Glutamatergic neuron (in vitro differentiated cells): ENCODE measurements at regions not wholly inside any gene's neighbourhood (a gene's known extent, or its start where the extent isn't known, plus 50 kb on each side); places are given as distances from the start of the nearest gene placed in this dataset.

Experiments
- DNase-seq: peaks from one replicate; pipeline ENCODE4 v3.0.0; 2022
- H3K27ac Mint-ChIP-seq: one replicate; pipeline ENCODE4 v1.8.0; 2020; ENCODE audit warnings: mild to moderate bottlenecking, mixed read lengths, inconsistent platforms; ENCODE audit not compliant: unreplicated experiment
- H3K27me3 Mint-ChIP-seq: one replicate; pipeline ENCODE4 v1.8.0; 2020; ENCODE audit warnings: mild to moderate bottlenecking, moderate library complexity, mixed read lengths, inconsistent platforms; ENCODE audit not compliant: unreplicated experiment
- H3K36me3 Mint-ChIP-seq: one replicate; pipeline ENCODE4 v1.8.0; 2020; ENCODE audit warnings: mild to moderate bottlenecking, mixed read lengths, inconsistent platforms; ENCODE audit not compliant: unreplicated experiment
- H3K4me1 Mint-ChIP-seq: one replicate; pipeline ENCODE4 v1.8.0; 2020; ENCODE audit warnings: mild to moderate bottlenecking, low read depth, mixed read lengths, inconsistent platforms; ENCODE audit not compliant: unreplicated experiment
- H3K4me3 Mint-ChIP-seq: one replicate; pipeline ENCODE4 v1.8.0; 2020; ENCODE audit warnings: mild to moderate bottlenecking, mixed read lengths, inconsistent platforms; ENCODE audit not compliant: unreplicated experiment
- H3K9me3 Mint-ChIP-seq: one replicate; pipeline ENCODE4 v1.8.0; 2020; ENCODE audit warnings: mild to moderate bottlenecking, moderate library complexity, mixed read lengths, inconsistent platforms; ENCODE audit not compliant: unreplicated experiment
- TF ChIP-seq, protein P1 (sequence below): fragments of 200-600 bp; sonication (generic); IDR thresholded peaks from one replicate; pipeline ENCODE4 v1.5.0; 2021; ENCODE audit not compliant: partially characterized antibody, unreplicated experiment

DNA sequence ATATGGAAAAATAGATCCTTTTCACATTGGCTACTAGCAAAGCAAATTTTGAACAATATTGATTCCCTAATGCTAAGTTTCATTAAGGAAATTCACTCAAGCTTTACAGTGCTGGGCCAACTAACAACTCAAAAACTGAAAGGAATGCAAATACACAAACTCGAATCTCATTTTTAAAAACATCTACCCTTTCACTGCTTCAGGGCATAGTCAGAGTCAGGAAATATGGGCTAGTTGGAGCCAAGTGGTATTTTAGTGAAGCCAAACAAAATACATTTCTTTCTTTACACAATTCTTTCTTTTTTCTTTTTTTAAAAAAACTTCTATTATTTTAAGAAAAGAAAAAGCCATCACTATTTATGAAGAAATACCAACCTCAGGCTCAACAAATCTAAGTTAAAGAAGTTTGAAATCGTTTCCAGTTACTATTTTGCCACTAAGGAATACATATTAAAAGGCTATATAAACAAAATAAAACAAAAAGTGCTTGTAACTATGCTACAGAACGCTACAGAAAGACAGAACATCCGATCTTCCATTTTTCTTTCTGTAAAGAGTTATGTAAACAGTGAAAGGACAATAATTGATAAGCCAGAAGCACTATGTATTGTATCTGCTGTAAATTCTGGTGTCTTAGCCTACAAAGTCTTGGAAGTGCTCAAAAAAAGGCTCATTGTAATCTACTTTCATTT is 113.6 kb upstream of the STK17B start:
- no peaks in the 10 kb centered on the region for H3K4me1 Mint-ChIP-seq
- no peak overlapping the region for H3K27ac Mint-ChIP-seq
- H3K4me3 Mint-ChIP-seq, result no peak overlapping the region
- peaks cover 4% of the 10 kb centered on the region for H3K9me3 Mint-ChIP-seq
- TF ChIP-seq, protein P1, sequence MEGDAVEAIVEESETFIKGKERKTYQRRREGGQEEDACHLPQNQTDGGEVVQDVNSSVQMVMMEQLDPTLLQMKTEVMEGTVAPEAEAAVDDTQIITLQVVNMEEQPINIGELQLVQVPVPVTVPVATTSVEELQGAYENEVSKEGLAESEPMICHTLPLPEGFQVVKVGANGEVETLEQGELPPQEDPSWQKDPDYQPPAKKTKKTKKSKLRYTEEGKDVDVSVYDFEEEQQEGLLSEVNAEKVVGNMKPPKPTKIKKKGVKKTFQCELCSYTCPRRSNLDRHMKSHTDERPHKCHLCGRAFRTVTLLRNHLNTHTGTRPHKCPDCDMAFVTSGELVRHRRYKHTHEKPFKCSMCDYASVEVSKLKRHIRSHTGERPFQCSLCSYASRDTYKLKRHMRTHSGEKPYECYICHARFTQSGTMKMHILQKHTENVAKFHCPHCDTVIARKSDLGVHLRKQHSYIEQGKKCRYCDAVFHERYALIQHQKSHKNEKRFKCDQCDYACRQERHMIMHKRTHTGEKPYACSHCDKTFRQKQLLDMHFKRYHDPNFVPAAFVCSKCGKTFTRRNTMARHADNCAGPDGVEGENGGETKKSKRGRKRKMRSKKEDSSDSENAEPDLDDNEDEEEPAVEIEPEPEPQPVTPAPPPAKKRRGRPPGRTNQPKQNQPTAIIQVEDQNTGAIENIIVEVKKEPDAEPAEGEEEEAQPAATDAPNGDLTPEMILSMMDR, result no peak
- no peaks in the 10 kb centered on the region for H3K36me3 Mint-ChIP-seq
- no peak for DNase-seq
- H3K27me3 Mint-ChIP-seq, result no peaks in the 10 kb centered on the region

DNA sequence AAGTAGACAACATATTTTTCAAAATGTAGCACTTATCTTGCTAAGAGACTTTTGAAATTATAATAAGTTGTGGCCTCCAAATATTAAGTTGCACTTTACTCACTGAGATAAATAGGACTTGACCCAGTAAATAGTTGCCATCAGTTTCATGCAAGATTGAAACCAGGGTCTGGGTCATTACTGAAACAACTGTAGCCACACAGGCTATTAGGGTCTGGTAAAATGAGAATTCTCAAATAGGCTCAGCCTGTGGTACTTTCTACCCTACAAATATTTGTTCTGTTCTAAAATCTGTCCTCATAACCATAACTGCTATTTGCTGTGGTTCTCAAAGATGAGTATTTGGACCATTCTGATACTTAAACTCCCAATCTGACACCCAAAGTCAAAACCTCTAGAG is 115.4 kb upstream of the STK17B start:
- H3K4me1 Mint-ChIP-seq, result no peaks in the 10 kb centered on the region
- no peaks in the 10 kb centered on the region for H3K27me3 Mint-ChIP-seq
- no peaks in the 10 kb centered on the region for H3K36me3 Mint-ChIP-seq
- no peak overlapping the region for H3K4me3 Mint-ChIP-seq
- no peak for DNase-seq
- TF ChIP-seq, protein P1, result no peak
- no peak overlapping the region for H3K27ac Mint-ChIP-seq
- peaks cover 4% of the 10 kb centered on the region for H3K9me3 Mint-ChIP-seq

DNA sequence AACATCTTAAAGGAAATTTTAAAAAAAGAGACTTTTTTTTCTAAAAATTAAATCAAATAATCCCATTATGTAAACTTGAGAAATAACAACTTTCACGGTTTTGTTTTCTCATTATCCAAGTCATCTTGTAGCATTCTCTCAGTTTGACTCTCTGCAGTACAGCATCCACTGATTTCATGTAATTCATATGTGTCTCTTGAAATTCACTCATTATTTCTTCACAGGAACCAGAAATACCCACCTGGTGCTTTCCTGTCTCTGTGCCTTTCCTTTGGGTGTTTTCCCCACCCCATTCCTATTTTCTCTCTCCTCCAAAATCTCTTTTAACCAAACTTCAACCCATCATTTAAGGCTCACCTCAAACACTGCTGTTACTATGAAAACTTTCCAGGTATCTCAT is 116.1 kb upstream of the STK17B start:
- Mint-ChIP-seq H3K9me3 (peaks cover 3% of the 10 kb centered on the region), H3K36me3 (no peaks in the 10 kb centered on the region), H3K4me3 (no peak overlapping the region), H3K27ac (no peak overlapping the region), H3K27me3 (no peaks in the 10 kb centered on the region), H3K4me1 (no peaks in the 10 kb centered on the region)
- DNase-seq, result no peak
- TF ChIP-seq, protein P1, result no peak

DNA sequence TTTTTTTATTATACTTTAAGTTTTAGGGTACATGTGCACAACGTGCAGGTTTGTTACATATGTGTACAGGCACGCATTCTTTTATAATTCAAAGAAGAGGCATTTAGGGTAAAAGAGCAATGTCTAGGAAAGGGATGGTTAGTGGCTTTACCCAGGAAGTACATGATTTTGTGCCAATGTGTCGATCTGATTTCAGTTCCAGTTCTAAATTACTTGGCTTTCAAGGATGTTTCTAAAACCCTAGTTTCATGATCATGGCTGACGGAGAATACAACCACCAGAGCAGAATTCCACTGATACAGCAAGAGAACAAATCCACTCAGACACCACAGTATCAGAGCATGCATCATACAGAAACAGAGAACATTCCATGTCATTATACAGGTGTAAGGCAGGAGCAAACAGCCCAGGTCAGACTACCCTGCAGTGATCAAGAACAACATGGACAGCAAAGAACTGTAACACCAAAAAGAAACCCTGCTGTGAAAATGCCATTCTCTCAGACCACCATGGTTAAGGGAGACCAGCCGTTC is 116.7 kb upstream of the STK17B start:
- Mint-ChIP-seq H3K4me3 (no peak overlapping the region), H3K9me3 (peaks cover 2% of the 10 kb centered on the region), H3K4me1 (no peaks in the 10 kb centered on the region), H3K36me3 (no peaks in the 10 kb centered on the region), H3K27ac (no peak overlapping the region), H3K27me3 (no peaks in the 10 kb centered on the region)
- TF ChIP-seq, protein P1, result no peak
- DNase-seq, result no peak

DNA sequence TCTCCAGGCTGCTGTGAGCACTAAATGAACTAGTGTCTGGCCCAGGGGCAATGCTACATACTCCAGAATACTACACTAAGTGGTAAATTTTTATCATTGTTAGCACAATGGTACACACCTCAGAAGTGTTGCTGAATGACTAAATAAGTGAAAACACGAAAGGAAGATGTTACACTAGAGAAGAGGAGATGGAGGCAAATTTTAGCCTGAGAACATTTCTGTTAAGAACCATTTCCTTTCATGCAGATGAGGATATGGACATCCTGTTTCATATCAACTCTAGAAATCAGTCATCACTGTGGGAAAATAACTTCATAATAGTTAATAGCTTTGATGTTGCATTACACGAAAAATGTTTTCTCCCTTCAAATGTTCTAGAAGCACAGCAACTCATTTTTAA is 117.6 kb upstream of the STK17B start:
- DNase-seq, result no peak
- Mint-ChIP-seq H3K27ac (no peak overlapping the region), H3K27me3 (no peaks in the 10 kb centered on the region), H3K36me3 (no peaks in the 10 kb centered on the region), H3K4me3 (no peak overlapping the region), H3K9me3 (peaks cover under 1% of the 10 kb centered on the region), H3K4me1 (no peaks in the 10 kb centered on the region)
- TF ChIP-seq, protein P1, result no peak
